CD14-positive monocyte (primary cell): ENCODE measurements at regions not wholly inside any gene's neighbourhood (a gene's known extent, or its start where the extent isn't known, plus 50 kb on each side); places are given as distances from the start of the nearest gene placed in this dataset.
"Not testable (repeated sequence)": the region's sequence is repeated elsewhere in the genome, so short reads cannot be mapped to it uniquely, and the experiment has no call there.

Source experiments
- DNase-seq, 3 donors: peaks; one replicate each; pipeline ENCODE4 v3.0.0-alpha.2; 2011 to 2022
- H2AFZ ChIP-seq: 2 replicates; pipeline ENCODE4 v1.6.0; 2012; ENCODE audit warnings: mild to moderate bottlenecking, low read depth, low read length, inconsistent platforms; ENCODE audit not compliant: insufficient read depth, poor library complexity, severe bottlenecking
- H3K27ac ChIP-seq, 2 donors: 1 replicate in 1 of 2; 2 replicates in 1 of 2; pipeline ENCODE4 v1.5.1; 2012 to 2013; ENCODE audit warnings: low read length in 2 of 2, control low read depth in 1 of 2, inconsistent platforms in 1 of 2, low read depth in 1 of 2, mild to moderate bottlenecking in 1 of 2
- H3K27me3 ChIP-seq, 2 donors: one replicate each; pipeline versions ENCODE4 v1.6.0 to v1.6.1; 2011 to 2013; ENCODE audit warnings: low read length in 2 of 2; ENCODE audit not compliant: control insufficient read depth in 2 of 2, insufficient read depth in 2 of 2
- H3K36me3 ChIP-seq, 2 donors: replicated peaks in 1 of 2; 1 replicate in 1 of 2; 2 replicates in 1 of 2; pipeline versions ENCODE4 v1.5.1 to v1.6.1; 2012 to 2013; ENCODE audit warnings: low read length in 2 of 2, control low read depth in 1 of 2, inconsistent platforms in 1 of 2, mild to moderate bottlenecking in 1 of 2; ENCODE audit not compliant: insufficient read depth in 2 of 2, control insufficient read depth in 1 of 2
- H3K4me1 ChIP-seq, 2 donors: 1 replicate in 1 of 2; 2 replicates in 1 of 2; pipeline versions ENCODE4 v1.5.1 to v1.6.1; 2012 to 2013; ENCODE audit warnings: low read length in 2 of 2, control low read depth in 1 of 2, inconsistent platforms in 1 of 2, mild to moderate bottlenecking in 1 of 2, moderate library complexity in 1 of 2; ENCODE audit not compliant: insufficient read depth in 2 of 2, control insufficient read depth in 1 of 2
- H3K4me2 ChIP-seq: replicated peaks from 2 replicates; pipeline ENCODE3; 2012; ENCODE audit warnings: low read length, moderate library complexity, mild to moderate bottlenecking; ENCODE audit not compliant: poor library complexity, severe bottlenecking; ENCODE audit errors: extremely low read depth
- H3K4me3 ChIP-seq, 3 experiments: fragments of 200-600 bp in 1 of 3; sonication (generic) in 1 of 3; replicated peaks in 1 of 3; 1 replicate in 2 of 3; 2 replicates in 1 of 3; pipeline ENCODE4 v1.5.1; 2011 to 2013; ENCODE audit warnings: low read length in 3 of 3, mild to moderate bottlenecking in 3 of 3, control low read depth in 2 of 3, low read depth in 2 of 3, inconsistent platforms in 1 of 3, moderate library complexity in 1 of 3
- H3K79me2 ChIP-seq: 2 replicates; pipeline ENCODE4 v1.6.0; 2012; ENCODE audit warnings: mild to moderate bottlenecking, control low read depth, inconsistent platforms, low read length, moderate library complexity; ENCODE audit not compliant: insufficient read depth
- H3K9ac ChIP-seq: 2 replicates; pipeline ENCODE4 v1.6.0; 2017; ENCODE audit warnings: low read length, mild to moderate bottlenecking; ENCODE audit not compliant: insufficient read depth, poor library complexity, severe bottlenecking
- H3K9me3 ChIP-seq, 2 donors: replicated peaks in 1 of 2; 1 replicate in 1 of 2; 2 replicates in 1 of 2; pipeline versions ENCODE4 v1.5.1 to v1.6.1; 2012 to 2013; ENCODE audit warnings: low read length in 2 of 2, control low read depth in 1 of 2; ENCODE audit not compliant: control insufficient read depth in 1 of 2, insufficient read depth in 1 of 2
- H4K20me1 ChIP-seq: 2 replicates; pipeline ENCODE4 v1.6.0; 2012; ENCODE audit warnings: mild to moderate bottlenecking, low read length, control low read depth, moderate library complexity; ENCODE audit not compliant: insufficient read depth
- H3K27ac Mint-ChIP-seq, 7 donors: one replicate each; pipeline ENCODE4 v1.8.0; 2020; ENCODE audit warnings: mild to moderate bottlenecking in 7 of 7, mixed read lengths in 7 of 7, moderate library complexity in 6 of 7, inconsistent platforms in 2 of 7
- H3K27me3 Mint-ChIP-seq, 3 donors: one replicate each; pipeline ENCODE4 v1.8.0; 2021 to 2022; ENCODE audit warnings: low read depth in 3 of 3, mild to moderate bottlenecking in 3 of 3, mixed read lengths in 3 of 3, moderate library complexity in 3 of 3, inconsistent platforms in 1 of 3
- H3K36me3 Mint-ChIP-seq, 2 donors: one replicate each; pipeline ENCODE4 v1.8.0; 2020; ENCODE audit warnings: mixed read lengths in 2 of 2, inconsistent platforms in 1 of 2, mild to moderate bottlenecking in 1 of 2
- H3K4me1 Mint-ChIP-seq: one replicate; pipeline ENCODE4 v1.8.0; 2020; ENCODE audit warnings: mild to moderate bottlenecking, mixed read lengths
- H3K4me3 Mint-ChIP-seq, 2 donors: one replicate each; pipeline ENCODE4 v1.8.0; 2020; ENCODE audit warnings: mild to moderate bottlenecking in 2 of 2, mixed read lengths in 2 of 2, moderate library complexity in 1 of 2
- H3K9me3 Mint-ChIP-seq, 7 donors: one replicate each; pipeline ENCODE4 v1.8.0; 2020 to 2022; ENCODE audit warnings: mixed read lengths in 7 of 7, mild to moderate bottlenecking in 6 of 7, moderate library complexity in 6 of 7, inconsistent platforms in 2 of 7
- WGBS: methylation state at CpG from one replicate; pipeline ENCODE4 v1.1.5; 2013; ENCODE audit warnings: missing lambda C conversion rate; ENCODE audit not compliant: insufficient coverage; 5-methylcytosine and 5-hydroxymethylcytosine counted together
- intact Hi-C, 2 donors: fragments of 100-400 bp; cut with micrococcal nuclease; formaldehyde crosslinking; loops; one replicate each; pipeline versions ENCODE4 v1.15.0 to v1.15.1; 2023
- TF ChIP-seq, protein P1 (sequence below): fragments of 200-600 bp; IDR thresholded peaks from one replicate; pipeline ENCODE4 v1.8.0; 2022; ENCODE audit warnings: antibody characterized with exemption, mild to moderate bottlenecking

- H3K4me3 ChIP-seq, result no peak overlapping the region
- peaks cover 33 to 35% of the 10 kb centered on the region in 2 donors for H3K9me3 ChIP-seq
- H2AFZ ChIP-seq, result no peak overlapping the region
- no peaks in the 10 kb centered on the region for H4K20me1 ChIP-seq
- H3K4me1 Mint-ChIP-seq, result peaks cover 26% of the 10 kb centered on the region
- H3K27ac ChIP-seq, result no peak overlapping the region
- no peak overlapping the region for H3K27ac Mint-ChIP-seq
- TF ChIP-seq, protein P1, sequence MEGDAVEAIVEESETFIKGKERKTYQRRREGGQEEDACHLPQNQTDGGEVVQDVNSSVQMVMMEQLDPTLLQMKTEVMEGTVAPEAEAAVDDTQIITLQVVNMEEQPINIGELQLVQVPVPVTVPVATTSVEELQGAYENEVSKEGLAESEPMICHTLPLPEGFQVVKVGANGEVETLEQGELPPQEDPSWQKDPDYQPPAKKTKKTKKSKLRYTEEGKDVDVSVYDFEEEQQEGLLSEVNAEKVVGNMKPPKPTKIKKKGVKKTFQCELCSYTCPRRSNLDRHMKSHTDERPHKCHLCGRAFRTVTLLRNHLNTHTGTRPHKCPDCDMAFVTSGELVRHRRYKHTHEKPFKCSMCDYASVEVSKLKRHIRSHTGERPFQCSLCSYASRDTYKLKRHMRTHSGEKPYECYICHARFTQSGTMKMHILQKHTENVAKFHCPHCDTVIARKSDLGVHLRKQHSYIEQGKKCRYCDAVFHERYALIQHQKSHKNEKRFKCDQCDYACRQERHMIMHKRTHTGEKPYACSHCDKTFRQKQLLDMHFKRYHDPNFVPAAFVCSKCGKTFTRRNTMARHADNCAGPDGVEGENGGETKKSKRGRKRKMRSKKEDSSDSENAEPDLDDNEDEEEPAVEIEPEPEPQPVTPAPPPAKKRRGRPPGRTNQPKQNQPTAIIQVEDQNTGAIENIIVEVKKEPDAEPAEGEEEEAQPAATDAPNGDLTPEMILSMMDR, result no peak
- H3K4me3 Mint-ChIP-seq, result no peak overlapping the region
- no peaks in the 10 kb centered on the region for H3K27me3 ChIP-seq
- H3K79me2 ChIP-seq, result no peaks in the 10 kb centered on the region
- H3K4me1 ChIP-seq, result no peaks in the 10 kb centered on the region
- intact Hi-C loops, result no loop called here
- no peaks in the 10 kb centered on the region for H3K36me3 Mint-ChIP-seq
- H3K9ac ChIP-seq, result no peak overlapping the region
- DNase-seq, result no peak
- peaks cover 0 to 76% (median 35%) of the 10 kb centered on the region in 7 donors for H3K9me3 Mint-ChIP-seq
- H3K36me3 ChIP-seq, result no peaks in the 10 kb centered on the region
- WGBS, result 82% methylated on average over 15 of the region's 15 CpGs
- peaks cover 0 to 18% (median 5%) of the 10 kb centered on the region in 3 donors for H3K27me3 Mint-ChIP-seq
- no peak overlapping the region for H3K4me2 ChIP-seq
These were observed 971.3 kb upstream of the DEFB115 start for GRCh38 chr20:30286157-30286556.

- H3K27ac Mint-ChIP-seq, intact Hi-C loops, H3K9ac ChIP-seq, DNase-seq, H2AFZ ChIP-seq, H3K36me3 ChIP-seq, H3K79me2 ChIP-seq, H3K4me2 ChIP-seq, H3K4me3 ChIP-seq, H3K36me3 Mint-ChIP-seq, H3K27me3 ChIP-seq, H3K4me3 Mint-ChIP-seq, H3K4me1 ChIP-seq, H4K20me1 ChIP-seq, H3K27ac ChIP-seq: not testable (repeated sequence)
- peaks cover 2 to 75% (median 31%) of the 10 kb centered on the region in 7 donors for H3K9me3 Mint-ChIP-seq
- peaks cover 1 to 21% (median 5%) of the 10 kb centered on the region in 3 donors for H3K27me3 Mint-ChIP-seq
- H3K9me3 ChIP-seq, result peaks cover 26 to 27% of the 10 kb centered on the region in 2 donors
- WGBS, result 92% methylated on average over 17 of the region's 22 CpGs
- peaks cover 26% of the 10 kb centered on the region for H3K4me1 Mint-ChIP-seq
These were observed 970.0 kb upstream of the DEFB115 start for GRCh38 chr20:30287459-30287858.
